ENCODE measurements at regions not wholly inside any gene's neighbourhood (a gene's known extent, or its start where the extent isn't known, plus 50 kb on each side); places are given as distances from the start of the nearest gene placed in this dataset.

DNA sequence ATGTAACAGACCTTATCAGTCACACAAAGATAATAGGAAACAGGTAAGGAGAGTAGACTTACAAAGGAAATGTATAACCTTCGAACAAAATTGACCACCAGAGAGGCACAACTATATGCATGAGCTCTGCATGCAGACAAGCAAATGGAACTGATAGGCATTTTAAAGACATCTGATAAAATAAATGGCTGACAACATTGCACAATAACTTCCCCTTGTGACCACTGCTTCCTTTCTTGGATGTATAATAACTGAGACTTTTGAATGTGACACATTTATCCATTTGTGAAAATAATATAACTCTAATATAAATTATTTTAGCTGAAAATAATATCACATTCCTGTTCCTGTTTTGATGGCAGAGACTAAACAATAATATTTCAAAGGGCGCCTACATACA is 654.2 kb upstream of the STEAP1 start:
- TF ChIP-seq CTCF (IDR thresholded peaks at IDR 0.05): no peak
- TF ChIP-seq MXD4 (CRISPR knock-in tag; IDR thresholded peaks at IDR 0.05; ENCODE audit: borderline replicate concordance): no peak
- TF ChIP-seq CBFB (CRISPR knock-in tag; IDR thresholded peaks at IDR 0.05; ENCODE audit: low read depth): no peak
- no peak for TF ChIP-seq ESRRA (CRISPR knock-in tag; IDR thresholded peaks at IDR 0.05; ENCODE audit: borderline replicate concordance)
- TF ChIP-seq, protein P1, sequence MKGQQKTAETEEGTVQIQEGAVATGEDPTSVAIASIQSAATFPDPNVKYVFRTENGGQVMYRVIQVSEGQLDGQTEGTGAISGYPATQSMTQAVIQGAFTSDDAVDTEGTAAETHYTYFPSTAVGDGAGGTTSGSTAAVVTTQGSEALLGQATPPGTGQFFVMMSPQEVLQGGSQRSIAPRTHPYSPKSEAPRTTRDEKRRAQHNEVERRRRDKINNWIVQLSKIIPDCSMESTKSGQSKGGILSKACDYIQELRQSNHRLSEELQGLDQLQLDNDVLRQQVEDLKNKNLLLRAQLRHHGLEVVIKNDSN (CRISPR knock-in tag; IDR thresholded peaks at IDR 0.05): no peak
- TF ChIP-seq, protein P2, sequence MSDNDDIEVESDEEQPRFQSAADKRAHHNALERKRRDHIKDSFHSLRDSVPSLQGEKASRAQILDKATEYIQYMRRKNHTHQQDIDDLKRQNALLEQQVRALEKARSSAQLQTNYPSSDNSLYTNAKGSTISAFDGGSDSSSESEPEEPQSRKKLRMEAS (CRISPR knock-in tag; IDR thresholded peaks at IDR 0.05): no peak
- TF ChIP-seq SMAD4 (CRISPR knock-in tag; IDR thresholded peaks at IDR 0.05): no peak
- TF ChIP-seq IRF1 (CRISPR knock-in tag; IDR thresholded peaks at IDR 0.05): no peak
- TF ChIP-seq CREM (CRISPR knock-in tag; IDR thresholded peaks at IDR 0.05): no peak
- TF ChIP-seq NR2C2 (CRISPR knock-in tag; IDR thresholded peaks at IDR 0.05): no peak

All from WTC11 (cell line).